ENCODE measurements at regions not wholly inside any gene's neighbourhood (a gene's known extent, or its start where the extent isn't known, plus 50 kb on each side); places are given as distances from the start of the nearest gene placed in this dataset.

- Histone ChIP-seq H3K27me3 (no peaks in the 10 kb centered on the region), H3K4me3 (ENCODE audit: low read depth, low read length) (no peak overlapping the region), H3K4me1 (peaks cover 2% of the 10 kb centered on the region; the same call in 1 of the 2 replicates), H3K36me3 (no peaks in the 10 kb centered on the region), H3K9me3 (no peaks in the 10 kb centered on the region)
- no peak for DNase-seq
- TF ChIP-seq, protein P1, sequence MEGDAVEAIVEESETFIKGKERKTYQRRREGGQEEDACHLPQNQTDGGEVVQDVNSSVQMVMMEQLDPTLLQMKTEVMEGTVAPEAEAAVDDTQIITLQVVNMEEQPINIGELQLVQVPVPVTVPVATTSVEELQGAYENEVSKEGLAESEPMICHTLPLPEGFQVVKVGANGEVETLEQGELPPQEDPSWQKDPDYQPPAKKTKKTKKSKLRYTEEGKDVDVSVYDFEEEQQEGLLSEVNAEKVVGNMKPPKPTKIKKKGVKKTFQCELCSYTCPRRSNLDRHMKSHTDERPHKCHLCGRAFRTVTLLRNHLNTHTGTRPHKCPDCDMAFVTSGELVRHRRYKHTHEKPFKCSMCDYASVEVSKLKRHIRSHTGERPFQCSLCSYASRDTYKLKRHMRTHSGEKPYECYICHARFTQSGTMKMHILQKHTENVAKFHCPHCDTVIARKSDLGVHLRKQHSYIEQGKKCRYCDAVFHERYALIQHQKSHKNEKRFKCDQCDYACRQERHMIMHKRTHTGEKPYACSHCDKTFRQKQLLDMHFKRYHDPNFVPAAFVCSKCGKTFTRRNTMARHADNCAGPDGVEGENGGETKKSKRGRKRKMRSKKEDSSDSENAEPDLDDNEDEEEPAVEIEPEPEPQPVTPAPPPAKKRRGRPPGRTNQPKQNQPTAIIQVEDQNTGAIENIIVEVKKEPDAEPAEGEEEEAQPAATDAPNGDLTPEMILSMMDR (IDR thresholded peaks at IDR 0.05; ENCODE audit: low read depth, low read length) = no peak
Observed at GRCh38 chr16:81185416-81185815, 53.1 kb upstream of the BCO1 start.

DNA sequence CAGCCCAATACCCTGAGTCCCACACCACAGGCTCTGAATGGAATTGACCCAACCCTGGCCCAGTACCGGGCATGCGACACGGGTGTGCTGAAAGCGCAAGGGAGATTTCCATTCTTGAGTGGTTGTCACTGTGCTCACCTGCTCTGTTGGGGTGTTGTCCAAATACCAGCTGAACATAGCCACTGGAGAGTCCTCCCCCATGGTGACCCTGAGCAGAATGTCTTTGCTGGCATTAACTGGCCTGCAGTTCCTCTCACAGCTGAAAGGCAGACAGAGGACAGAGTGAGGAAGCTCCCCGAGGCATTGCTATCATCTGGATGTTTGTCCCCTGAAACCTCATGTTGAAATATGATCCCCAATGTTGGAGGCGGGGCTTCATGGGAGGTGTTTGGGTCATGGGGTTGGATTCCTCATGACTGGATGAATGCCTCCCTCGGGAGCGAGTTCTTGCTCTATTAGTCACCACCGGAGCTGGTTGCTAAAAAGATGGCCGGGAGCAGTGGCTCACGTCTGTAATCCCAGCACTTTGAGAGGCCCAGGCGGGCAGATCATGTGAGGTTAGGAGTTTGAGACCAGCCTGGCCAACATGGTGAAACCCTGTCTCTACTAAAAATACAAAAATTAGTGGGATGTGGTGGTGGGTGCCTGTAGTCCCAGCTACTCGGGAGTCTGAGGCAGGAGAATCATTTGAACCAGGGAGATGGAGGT is 57.3 kb upstream of the BCO1 start:
- no peak overlapping the region for H3K4me3 ChIP-seq (ENCODE audit: low read depth, low read length)
- H3K27me3 ChIP-seq = no peaks in the 10 kb centered on the region
- H3K36me3 ChIP-seq = no peaks in the 10 kb centered on the region
- H3K4me1 ChIP-seq = no peaks in the 10 kb centered on the region
- peak; percentile 69 for DNase-seq
- TF ChIP-seq, protein P1 (IDR thresholded peaks at IDR 0.05; ENCODE audit: low read depth, low read length) = no peak
- H3K9me3 ChIP-seq = no peaks in the 10 kb centered on the region

- TF ChIP-seq, protein P1 (IDR thresholded peaks at IDR 0.05; ENCODE audit: low read depth, low read length) = no peak
- no peaks in the 10 kb centered on the region for H3K4me1 ChIP-seq
- no peaks in the 10 kb centered on the region for H3K9me3 ChIP-seq
- no peak overlapping the region for H3K4me3 ChIP-seq (ENCODE audit: low read depth, low read length)
- no peaks in the 10 kb centered on the region for H3K27me3 ChIP-seq
- no peaks in the 10 kb centered on the region for H3K36me3 ChIP-seq
- DNase-seq = no peak
Observed at GRCh38 chr16:81180578-81180977, 57.9 kb upstream of the BCO1 start.

- no peaks in the 10 kb centered on the region for H3K4me1 ChIP-seq
- H3K27me3 ChIP-seq = no peaks in the 10 kb centered on the region
- no peak overlapping the region for H3K4me3 ChIP-seq (ENCODE audit: low read depth, low read length)
- H3K9me3 ChIP-seq = no peaks in the 10 kb centered on the region
- TF ChIP-seq, protein P1 (IDR thresholded peaks at IDR 0.05; ENCODE audit: low read depth, low read length) = no peak
- DNase-seq = no peak
- no peaks in the 10 kb centered on the region for H3K36me3 ChIP-seq
Observed at GRCh38 chr16:81179219-81179618, 59.3 kb upstream of the BCO1 start.

DNA sequence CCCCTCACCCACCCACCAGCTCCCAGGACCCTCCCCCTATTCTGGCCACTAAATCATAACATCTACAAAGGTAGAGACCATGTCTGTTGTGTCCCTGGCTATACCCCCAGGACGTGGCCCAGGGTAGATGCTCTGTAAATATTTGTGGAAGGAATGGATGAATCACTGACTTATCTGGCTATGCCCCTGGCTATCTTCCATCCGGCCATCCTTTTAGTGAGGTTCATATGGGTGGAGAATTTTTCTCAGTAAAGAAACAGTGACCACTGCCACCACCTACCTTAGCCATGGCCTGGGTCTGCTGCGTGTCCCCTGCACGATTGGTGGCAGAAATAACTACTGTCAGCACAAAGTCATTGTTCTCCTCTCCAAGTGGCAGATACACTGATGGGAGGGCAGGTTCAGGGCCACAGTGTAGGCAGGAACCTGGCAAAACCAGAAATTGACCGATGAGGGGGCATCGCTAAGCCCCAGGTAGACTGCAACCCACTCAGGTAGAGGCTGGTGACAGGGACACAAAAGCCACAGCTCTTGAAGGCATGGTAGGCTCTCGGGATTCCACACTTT is 63.1 kb upstream of the BCO1 start:
- Histone ChIP-seq H3K4me1 (no peaks in the 10 kb centered on the region), H3K36me3 (no peaks in the 10 kb centered on the region), H3K27me3 (no peaks in the 10 kb centered on the region), H3K9me3 (no peaks in the 10 kb centered on the region), H3K4me3 (ENCODE audit: low read depth, low read length) (no peak overlapping the region)
- TF ChIP-seq, protein P1 (IDR thresholded peaks at IDR 0.05; ENCODE audit: low read depth, low read length) = no peak
- no peak for DNase-seq

DNA sequence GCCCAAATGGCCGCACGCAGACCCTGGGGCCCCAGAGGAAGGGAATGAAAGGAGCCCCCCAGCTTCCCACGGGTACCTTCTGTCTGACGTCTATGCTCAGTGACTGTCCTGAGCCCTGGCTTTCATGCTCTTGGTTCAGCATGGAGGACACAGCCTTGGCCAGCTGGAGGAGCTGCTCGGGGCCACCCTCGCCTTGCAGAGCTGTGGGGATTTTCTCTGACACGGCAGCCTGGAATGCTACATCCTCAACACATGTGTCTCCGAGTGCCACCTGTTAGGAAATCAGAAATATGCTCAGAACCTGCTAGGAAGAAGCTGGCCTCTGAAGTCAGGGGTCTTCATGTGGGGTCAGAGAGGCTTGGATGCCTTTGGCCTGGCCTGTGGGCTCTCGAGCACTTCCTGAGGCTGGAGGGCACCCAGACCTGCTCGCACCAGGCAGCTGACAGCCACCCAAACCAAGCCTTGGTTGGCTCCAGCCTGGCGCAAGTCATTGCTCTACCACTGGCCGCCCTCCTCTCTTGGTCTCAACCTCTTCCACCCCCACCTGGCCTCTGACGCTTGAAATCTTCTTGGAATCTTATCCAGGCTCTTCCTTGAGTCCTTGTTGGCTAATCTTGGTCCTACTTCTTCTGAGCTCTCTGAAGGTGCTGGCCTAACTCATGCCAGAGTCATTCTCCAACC is 63.7 kb upstream of the BCO1 start:
- H3K4me3 ChIP-seq (ENCODE audit: low read depth, low read length) = no peak overlapping the region
- TF ChIP-seq, protein P1 (IDR thresholded peaks at IDR 0.05; ENCODE audit: low read depth, low read length) = no peak
- H3K4me1 ChIP-seq = no peaks in the 10 kb centered on the region
- no peaks in the 10 kb centered on the region for H3K9me3 ChIP-seq
- DNase-seq = no peak
- H3K36me3 ChIP-seq = no peaks in the 10 kb centered on the region
- no peaks in the 10 kb centered on the region for H3K27me3 ChIP-seq
